ENCODE measurements at regions not wholly inside any gene's neighbourhood (a gene's known extent, or its start where the extent isn't known, plus 50 kb on each side); places are given as distances from the start of the nearest gene placed in this dataset.

GRCh38 chr7:25626451-25627131 is 398.3 kb upstream of the NPVF start:
- H3K4me1 ChIP-seq (ENCODE audit: control insufficient read depth in 1 of 2, insufficient read depth in 2 of 2, low read length in 2 of 2) = no peaks in the 10 kb centered on the region
- no peaks in the 10 kb centered on the region for H3K27me3 ChIP-seq (ENCODE audit: control insufficient read depth in 1 of 2, insufficient read depth in 2 of 2, low read length in 2 of 2)
- no peak overlapping the region for H3K9ac ChIP-seq (ENCODE audit: low read depth in 1 of 2, low read length in 2 of 2)
- no peak overlapping the region for H3K4me3 ChIP-seq (ENCODE audit: low read depth in 1 of 2, low read length in 2 of 2)
- H3K36me3 ChIP-seq (ENCODE audit: control insufficient read depth in 1 of 2, insufficient read depth in 2 of 2, low read length in 2 of 2) = no peaks in the 10 kb centered on the region
- H3K9me3 ChIP-seq (ENCODE audit: control insufficient read depth in 1 of 2, low read length in 2 of 2) = no peaks in the 10 kb centered on the region
- no peak overlapping the region for H3K27ac ChIP-seq (ENCODE audit: low read depth, low read length)

- Histone ChIP-seq H3K27me3 (ENCODE audit: control insufficient read depth in 1 of 2, insufficient read depth in 2 of 2, low read length in 2 of 2) (no peaks in the 10 kb centered on the region), H3K27ac (ENCODE audit: low read depth, low read length) (no peak overlapping the region), H3K36me3 (ENCODE audit: control insufficient read depth in 1 of 2, insufficient read depth in 2 of 2, low read length in 2 of 2) (no peaks in the 10 kb centered on the region), H3K9ac (ENCODE audit: low read depth in 1 of 2, low read length in 2 of 2) (no peak overlapping the region), H3K4me1 (ENCODE audit: control insufficient read depth in 1 of 2, insufficient read depth in 2 of 2, low read length in 2 of 2) (no peaks in the 10 kb centered on the region), H3K9me3 (ENCODE audit: control insufficient read depth in 1 of 2, low read length in 2 of 2) (no peaks in the 10 kb centered on the region), H3K4me3 (ENCODE audit: low read depth in 1 of 2, low read length in 2 of 2) (no peak overlapping the region)
Observed at GRCh38 chr7:25628446-25628845, 400.2 kb upstream of the NPVF start.

GRCh38 chr7:25632616-25633015 is 404.3 kb upstream of the NPVF start:
- H3K36me3 ChIP-seq (ENCODE audit: control insufficient read depth in 1 of 2, insufficient read depth in 2 of 2, low read length in 2 of 2) = no peaks in the 10 kb centered on the region
- no peak overlapping the region for H3K9ac ChIP-seq (ENCODE audit: low read depth in 1 of 2, low read length in 2 of 2)
- no peaks in the 10 kb centered on the region for H3K9me3 ChIP-seq (ENCODE audit: control insufficient read depth in 1 of 2, low read length in 2 of 2)
- H3K27ac ChIP-seq (ENCODE audit: low read depth, low read length) = no peak overlapping the region
- H3K27me3 ChIP-seq (ENCODE audit: control insufficient read depth in 1 of 2, insufficient read depth in 2 of 2, low read length in 2 of 2) = no peaks in the 10 kb centered on the region
- no peaks in the 10 kb centered on the region for H3K4me1 ChIP-seq (ENCODE audit: control insufficient read depth in 1 of 2, insufficient read depth in 2 of 2, low read length in 2 of 2)
- no peak overlapping the region for H3K4me3 ChIP-seq (ENCODE audit: low read depth in 1 of 2, low read length in 2 of 2)

- H3K4me3 ChIP-seq (ENCODE audit: low read depth in 1 of 2, low read length in 2 of 2) = no peak overlapping the region
- H3K27me3 ChIP-seq (ENCODE audit: control insufficient read depth in 1 of 2, insufficient read depth in 2 of 2, low read length in 2 of 2) = no peaks in the 10 kb centered on the region
- H3K9me3 ChIP-seq (ENCODE audit: control insufficient read depth in 1 of 2, low read length in 2 of 2) = no peaks in the 10 kb centered on the region
- H3K9ac ChIP-seq (ENCODE audit: low read depth in 1 of 2, low read length in 2 of 2) = no peak overlapping the region
- no peaks in the 10 kb centered on the region for H3K36me3 ChIP-seq (ENCODE audit: control insufficient read depth in 1 of 2, insufficient read depth in 2 of 2, low read length in 2 of 2)
- H3K27ac ChIP-seq (ENCODE audit: low read depth, low read length) = no peak overlapping the region
- no peaks in the 10 kb centered on the region for H3K4me1 ChIP-seq (ENCODE audit: control insufficient read depth in 1 of 2, insufficient read depth in 2 of 2, low read length in 2 of 2)
Observed at GRCh38 chr7:25633426-25634036, 405.2 kb upstream of the NPVF start.

GRCh38 chr7:25636168-25636567 is 407.9 kb upstream of the NPVF start:
- H3K27ac ChIP-seq (ENCODE audit: low read depth, low read length) = no peak overlapping the region
- no peaks in the 10 kb centered on the region for H3K9me3 ChIP-seq (ENCODE audit: control insufficient read depth in 1 of 2, low read length in 2 of 2)
- H3K9ac ChIP-seq (ENCODE audit: low read depth in 1 of 2, low read length in 2 of 2) = no peak overlapping the region
- H3K4me3 ChIP-seq (ENCODE audit: low read depth in 1 of 2, low read length in 2 of 2) = no peak overlapping the region
- no peaks in the 10 kb centered on the region for H3K27me3 ChIP-seq (ENCODE audit: control insufficient read depth in 1 of 2, insufficient read depth in 2 of 2, low read length in 2 of 2)
- no peaks in the 10 kb centered on the region for H3K36me3 ChIP-seq (ENCODE audit: control insufficient read depth in 1 of 2, insufficient read depth in 2 of 2, low read length in 2 of 2)
- no peaks in the 10 kb centered on the region for H3K4me1 ChIP-seq (ENCODE audit: control insufficient read depth in 1 of 2, insufficient read depth in 2 of 2, low read length in 2 of 2)

- no peak overlapping the region for H3K9ac ChIP-seq (ENCODE audit: low read depth in 1 of 2, low read length in 2 of 2)
- H3K27me3 ChIP-seq (ENCODE audit: control insufficient read depth in 1 of 2, insufficient read depth in 2 of 2, low read length in 2 of 2) = no peaks in the 10 kb centered on the region
- H3K4me1 ChIP-seq (ENCODE audit: control insufficient read depth in 1 of 2, insufficient read depth in 2 of 2, low read length in 2 of 2) = no peaks in the 10 kb centered on the region
- no peaks in the 10 kb centered on the region for H3K9me3 ChIP-seq (ENCODE audit: control insufficient read depth in 1 of 2, low read length in 2 of 2)
- no peak overlapping the region for H3K27ac ChIP-seq (ENCODE audit: low read depth, low read length)
- H3K4me3 ChIP-seq (ENCODE audit: low read depth in 1 of 2, low read length in 2 of 2) = no peak overlapping the region
- H3K36me3 ChIP-seq (ENCODE audit: control insufficient read depth in 1 of 2, insufficient read depth in 2 of 2, low read length in 2 of 2) = no peaks in the 10 kb centered on the region
Observed at GRCh38 chr7:25636871-25637283, 408.6 kb upstream of the NPVF start.

- Histone ChIP-seq H3K9me3 (ENCODE audit: control insufficient read depth in 1 of 2, low read length in 2 of 2) (no peaks in the 10 kb centered on the region), H3K4me1 (ENCODE audit: control insufficient read depth in 1 of 2, insufficient read depth in 2 of 2, low read length in 2 of 2) (no peaks in the 10 kb centered on the region), H3K9ac (ENCODE audit: low read depth in 1 of 2, low read length in 2 of 2) (no peak overlapping the region), H3K27ac (ENCODE audit: low read depth, low read length) (no peak overlapping the region), H3K27me3 (ENCODE audit: control insufficient read depth in 1 of 2, insufficient read depth in 2 of 2, low read length in 2 of 2) (no peaks in the 10 kb centered on the region), H3K4me3 (ENCODE audit: low read depth in 1 of 2, low read length in 2 of 2) (no peak overlapping the region), H3K36me3 (ENCODE audit: control insufficient read depth in 1 of 2, insufficient read depth in 2 of 2, low read length in 2 of 2) (no peaks in the 10 kb centered on the region)
Observed at GRCh38 chr7:25638068-25638467, 409.8 kb upstream of the NPVF start.

- H3K27ac ChIP-seq (ENCODE audit: low read depth, low read length) = no peak overlapping the region
- H3K36me3 ChIP-seq (ENCODE audit: control insufficient read depth in 1 of 2, insufficient read depth in 2 of 2, low read length in 2 of 2) = no peaks in the 10 kb centered on the region
- no peaks in the 10 kb centered on the region for H3K9me3 ChIP-seq (ENCODE audit: control insufficient read depth in 1 of 2, low read length in 2 of 2)
- H3K4me3 ChIP-seq (ENCODE audit: low read depth in 1 of 2, low read length in 2 of 2) = no peak overlapping the region
- no peak overlapping the region for H3K9ac ChIP-seq (ENCODE audit: low read depth in 1 of 2, low read length in 2 of 2)
- H3K27me3 ChIP-seq (ENCODE audit: control insufficient read depth in 1 of 2, insufficient read depth in 2 of 2, low read length in 2 of 2) = no peaks in the 10 kb centered on the region
- H3K4me1 ChIP-seq (ENCODE audit: control insufficient read depth in 1 of 2, insufficient read depth in 2 of 2, low read length in 2 of 2) = no peaks in the 10 kb centered on the region
Observed at GRCh38 chr7:25638590-25639244, 410.4 kb upstream of the NPVF start.

GRCh38 chr7:25642849-25643248 is 414.6 kb upstream of the NPVF start:
- no peak overlapping the region for H3K27ac ChIP-seq (ENCODE audit: low read depth, low read length)
- H3K27me3 ChIP-seq (ENCODE audit: control insufficient read depth in 1 of 2, insufficient read depth in 2 of 2, low read length in 2 of 2) = no peaks in the 10 kb centered on the region
- no peaks in the 10 kb centered on the region for H3K9me3 ChIP-seq (ENCODE audit: control insufficient read depth in 1 of 2, low read length in 2 of 2)
- H3K9ac ChIP-seq (ENCODE audit: low read depth in 1 of 2, low read length in 2 of 2) = no peak overlapping the region
- H3K36me3 ChIP-seq (ENCODE audit: control insufficient read depth in 1 of 2, insufficient read depth in 2 of 2, low read length in 2 of 2) = no peaks in the 10 kb centered on the region
- no peak overlapping the region for H3K4me3 ChIP-seq (ENCODE audit: low read depth in 1 of 2, low read length in 2 of 2)
- no peaks in the 10 kb centered on the region for H3K4me1 ChIP-seq (ENCODE audit: control insufficient read depth in 1 of 2, insufficient read depth in 2 of 2, low read length in 2 of 2)

GRCh38 chr7:25643286-25643685 is 415.0 kb upstream of the NPVF start:
- H3K9me3 ChIP-seq (ENCODE audit: control insufficient read depth in 1 of 2, low read length in 2 of 2) = no peaks in the 10 kb centered on the region
- H3K4me3 ChIP-seq (ENCODE audit: low read depth in 1 of 2, low read length in 2 of 2) = no peak overlapping the region
- no peaks in the 10 kb centered on the region for H3K27me3 ChIP-seq (ENCODE audit: control insufficient read depth in 1 of 2, insufficient read depth in 2 of 2, low read length in 2 of 2)
- H3K27ac ChIP-seq (ENCODE audit: low read depth, low read length) = no peak overlapping the region
- H3K36me3 ChIP-seq (ENCODE audit: control insufficient read depth in 1 of 2, insufficient read depth in 2 of 2, low read length in 2 of 2) = no peaks in the 10 kb centered on the region
- H3K9ac ChIP-seq (ENCODE audit: low read depth in 1 of 2, low read length in 2 of 2) = no peak overlapping the region
- no peaks in the 10 kb centered on the region for H3K4me1 ChIP-seq (ENCODE audit: control insufficient read depth in 1 of 2, insufficient read depth in 2 of 2, low read length in 2 of 2)
